HEK293 (cell line): ENCODE measurements at regions not wholly inside any gene's neighbourhood (a gene's known extent, or its start where the extent isn't known, plus 50 kb on each side); places are given as distances from the start of the nearest gene placed in this dataset.

Experiments used
- CTCF ChIA-PET: fragments of 350-600 bp; formaldehyde crosslinking; extraction: SDS; loops from one replicate; lab custom pipeline; 2021; ENCODE audit warnings: antibody characterized with exemption; lab: Yijun Ruan, JAX
- POLR2A ChIA-PET: fragments of 300-600 bp; formaldehyde crosslinking; extraction: SDS; loops from one replicate; lab custom pipeline; 2020; ENCODE audit warnings: antibody characterized with exemption, inconsistent platforms; lab: Yijun Ruan, JAX
- H3K27ac ChIP-seq: fragments of 200-500 bp; sonication (Bioruptor generic); 2 replicates; pipeline ENCODE4 v1.5.1; 2014; ENCODE audit warnings: low read depth, low read length, control low read depth, inconsistent platforms; ENCODE audit errors: extremely low read depth
- H3K36me3 ChIP-seq, 2 experiments: fragments of 200-500 bp in 1 of 2; sonication (Bioruptor generic) in 1 of 2; 1 replicate in 1 of 2; 2 replicates in 1 of 2; pipeline ENCODE4 v1.5.1; 2014 to 2017; ENCODE audit warnings: inconsistent platforms in 2 of 2, low read length in 2 of 2; ENCODE audit not compliant: control insufficient read depth in 2 of 2, insufficient read depth in 1 of 2
- H3K4me1 ChIP-seq: fragments of 200-500 bp; sonication (Bioruptor generic); 2 replicates; pipeline ENCODE4 v1.5.1; 2014; ENCODE audit warnings: mild to moderate bottlenecking, low read length, inconsistent platforms; ENCODE audit not compliant: control insufficient read depth, insufficient read depth
- H3K4me3 ChIP-seq: 2 replicates; pipeline ENCODE4 v1.5.1; 2011; ENCODE audit warnings: low read depth, mild to moderate bottlenecking, control low read depth, low read length, moderate library complexity
- H3K9me3 ChIP-seq: fragments of 200-500 bp; sonication (Bioruptor generic); 2 replicates; pipeline ENCODE4 v1.5.1; 2014; ENCODE audit warnings: low read depth, low read length, inconsistent platforms; ENCODE audit not compliant: control insufficient read depth, insufficient read depth
- AEBP2 ChIP-seq: fragments of 450-650 bp; formaldehyde crosslinking; IDR thresholded peaks from 2 replicates; pipeline ENCODE4 v1.5.1; 2016; ENCODE audit warnings: missing biosample characterization, missing genetic modification characterization, borderline replicate concordance
- CTCF ChIP-seq: fragments of 450-650 bp; formaldehyde crosslinking; IDR thresholded peaks from 2 replicates; pipeline ENCODE4 v1.5.1; 2016; ENCODE audit warnings: missing biosample characterization, missing genetic modification characterization
- OSR2 ChIP-seq: fragments of 450-650 bp; formaldehyde crosslinking; IDR thresholded peaks from 2 replicates; pipeline ENCODE4 v1.5.1; 2016; ENCODE audit warnings: missing biosample characterization, missing genetic modification characterization
- ZFP37 ChIP-seq: fragments of 450-650 bp; formaldehyde crosslinking; IDR thresholded peaks from 2 replicates; pipeline ENCODE4 v1.5.1; 2016; ENCODE audit warnings: missing biosample characterization, missing genetic modification characterization
- ZNF133 ChIP-seq: fragments of 450-650 bp; formaldehyde crosslinking; IDR thresholded peaks from 2 replicates; pipeline ENCODE4 v1.5.1; 2016; ENCODE audit warnings: missing biosample characterization, missing genetic modification characterization
- ZNF239 ChIP-seq: fragments of 450-650 bp; formaldehyde crosslinking; IDR thresholded peaks from 2 replicates; pipeline ENCODE4 v1.5.1; 2016; ENCODE audit warnings: missing biosample characterization, missing genetic modification characterization
- ZNF302 ChIP-seq: fragments of 450-650 bp; formaldehyde crosslinking; IDR thresholded peaks from 2 replicates; pipeline ENCODE4 v1.5.1; 2016; ENCODE audit warnings: missing biosample characterization, missing genetic modification characterization, low read depth
- ZNF398 ChIP-seq: fragments of 450-650 bp; formaldehyde crosslinking; IDR thresholded peaks from 2 replicates; pipeline ENCODE4 v1.5.1; 2017; ENCODE audit warnings: missing biosample characterization, missing genetic modification characterization
- ZNF404 ChIP-seq: fragments of 450-650 bp; formaldehyde crosslinking; IDR thresholded peaks from 2 replicates; pipeline ENCODE4 v1.5.1; 2017; ENCODE audit warnings: missing biosample characterization, missing genetic modification characterization
- ZNF423 ChIP-seq: fragments of 450-650 bp; formaldehyde crosslinking; IDR thresholded peaks from 2 replicates; pipeline ENCODE4 v1.5.1; 2016; ENCODE audit warnings: missing biosample characterization, missing genetic modification characterization
- ZNF549 ChIP-seq: fragments of 450-650 bp; IDR thresholded peaks from 2 replicates; pipeline ENCODE4 v1.5.1; 2018; ENCODE audit warnings: missing biosample characterization, missing genetic modification characterization, mild to moderate bottlenecking, inconsistent platforms, moderate library complexity
- ZNF660 ChIP-seq: fragments of 450-650 bp; IDR thresholded peaks from 2 replicates; pipeline ENCODE4 v1.5.1; 2018; ENCODE audit warnings: missing biosample characterization, mild to moderate bottlenecking, missing genetic modification characterization
- ZNF704 ChIP-seq: fragments of 450-650 bp; formaldehyde crosslinking; IDR thresholded peaks from 2 replicates; pipeline ENCODE4 v1.5.1; 2016; ENCODE audit warnings: missing biosample characterization, missing genetic modification characterization
- TF ChIP-seq, protein P1 (sequence below): fragments of 450-650 bp; formaldehyde crosslinking; IDR thresholded peaks from 2 replicates; pipeline ENCODE4 v1.5.1; 2017; ENCODE audit warnings: missing biosample characterization, missing genetic modification characterization

GRCh38 chr4:180028682-180029081 is 2214.5 kb upstream of the TENM3 start:
- no peak for TF ChIP-seq ZNF239 (tag by site-specific recombination)
- TF ChIP-seq, all 188 proteins: peak for 0
- Histone ChIP-seq H3K36me3 (no peaks in the 10 kb centered on the region), H3K9me3 (no peaks in the 10 kb centered on the region), H3K4me3 (no peak overlapping the region), H3K4me1 (no peaks in the 10 kb centered on the region), H3K27ac (no peak overlapping the region)
- ChIA-PET CTCF (interaction anchor here (0.6 to 3.3 kb wide), 5 partner anchors 22 to 194 kb away, joined by 3 to 19 read pairs (median 4); no protein-coding TSS in a partner anchor), POLR2A (no interaction called here)

- Histone ChIP-seq H3K36me3 (no peaks in the 10 kb centered on the region), H3K9me3 (no peaks in the 10 kb centered on the region), H3K4me1 (no peaks in the 10 kb centered on the region), H3K27ac (no peak overlapping the region), H3K4me3 (no peak overlapping the region)
- CTCF ChIA-PET, result no interaction called here
- POLR2A ChIA-PET, result no interaction called here
- TF ChIP-seq ZFP37 (tag by site-specific recombination), result no peak
- TF ChIP-seq OSR2 (tag by site-specific recombination), result no peak
- TF ChIP-seq ZNF660 (tag by site-specific recombination), result no peak
- TF ChIP-seq ZNF404 (tag by site-specific recombination), result no peak
- no peak for TF ChIP-seq AEBP2 (tag by site-specific recombination)
- no peak for TF ChIP-seq ZNF549 (tag by site-specific recombination)
- no peak for TF ChIP-seq ZNF133 (tag by site-specific recombination)
These were observed 2211.9 kb upstream of the TENM3 start for GRCh38 chr4:180031330-180031729.

DNA sequence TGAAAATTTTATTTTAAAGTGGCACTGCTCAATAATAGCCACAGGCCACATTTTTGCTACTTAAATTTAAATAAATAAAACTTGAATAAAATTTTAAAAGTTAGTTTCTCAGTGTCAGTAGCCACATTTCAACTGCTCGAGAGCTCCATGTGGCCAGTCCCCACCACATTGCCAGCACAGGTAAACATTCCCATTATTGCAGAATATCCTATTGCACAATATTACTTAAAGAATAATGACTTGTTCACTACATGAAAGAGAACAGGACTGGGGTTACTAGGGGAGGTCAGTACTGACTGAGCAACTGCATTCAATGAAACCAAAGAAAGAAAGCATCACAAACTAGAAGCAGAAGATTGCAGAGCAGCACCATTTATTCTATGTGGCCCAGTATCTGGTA is 2201.6 kb upstream of the TENM3 start:
- Histone ChIP-seq H3K36me3 (no peaks in the 10 kb centered on the region), H3K9me3 (no peaks in the 10 kb centered on the region), H3K4me1 (no peaks in the 10 kb centered on the region), H3K27ac (no peak overlapping the region), H3K4me3 (no peak overlapping the region)
- ChIA-PET CTCF (no interaction called here), POLR2A (no interaction called here)
- no peak for TF ChIP-seq ZNF704 (tag by site-specific recombination)
- no peak for TF ChIP-seq CTCF (tag by site-specific recombination)
- TF ChIP-seq ZNF423 (tag by site-specific recombination), result no peak
- TF ChIP-seq, protein P1, sequence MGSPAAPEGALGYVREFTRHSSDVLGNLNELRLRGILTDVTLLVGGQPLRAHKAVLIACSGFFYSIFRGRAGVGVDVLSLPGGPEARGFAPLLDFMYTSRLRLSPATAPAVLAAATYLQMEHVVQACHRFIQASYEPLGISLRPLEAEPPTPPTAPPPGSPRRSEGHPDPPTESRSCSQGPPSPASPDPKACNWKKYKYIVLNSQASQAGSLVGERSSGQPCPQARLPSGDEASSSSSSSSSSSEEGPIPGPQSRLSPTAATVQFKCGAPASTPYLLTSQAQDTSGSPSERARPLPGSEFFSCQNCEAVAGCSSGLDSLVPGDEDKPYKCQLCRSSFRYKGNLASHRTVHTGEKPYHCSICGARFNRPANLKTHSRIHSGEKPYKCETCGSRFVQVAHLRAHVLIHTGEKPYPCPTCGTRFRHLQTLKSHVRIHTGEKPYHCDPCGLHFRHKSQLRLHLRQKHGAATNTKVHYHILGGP (tag by site-specific recombination), result no peak

GRCh38 chr4:180052629-180053028 is 2190.6 kb upstream of the TENM3 start:
- no peaks in the 10 kb centered on the region for H3K36me3 ChIP-seq
- H3K4me1 ChIP-seq, result peaks cover 7% of the 10 kb centered on the region; the same call in 1 of the 2 replicates
- no peak overlapping the region for H3K27ac ChIP-seq
- ChIA-PET POLR2A (no interaction called here), CTCF (no interaction called here)
- no peaks in the 10 kb centered on the region for H3K9me3 ChIP-seq
- TF ChIP-seq ZNF302 (tag by site-specific recombination) (no peak), ZNF398 (tag by site-specific recombination) (0 out of 2 replicates have a peak, but pooled peaks have one; percentile 27)
- no peak overlapping the region for H3K4me3 ChIP-seq
